Skeletal muscle cell (primary cell): ENCODE measurements at regions not wholly inside any gene's neighbourhood (a gene's known extent, or its start where the extent isn't known, plus 50 kb on each side); places are given as distances from the start of the nearest gene placed in this dataset.
"Not testable (repeated sequence)": the region's sequence is repeated elsewhere in the genome, so short reads cannot be mapped to it uniquely, and the experiment has no call there.

Experiments
- DNase-seq: peaks from one replicate; pipeline ENCODE4 v3.0.0-alpha.2; 2010; ENCODE audit warnings: low read depth
- H3K4me3 ChIP-seq: 2 replicates; pipeline ENCODE4 v1.5.1; 2011; ENCODE audit warnings: low read depth, mild to moderate bottlenecking, control low read depth, low read length, moderate library complexity

DNA sequence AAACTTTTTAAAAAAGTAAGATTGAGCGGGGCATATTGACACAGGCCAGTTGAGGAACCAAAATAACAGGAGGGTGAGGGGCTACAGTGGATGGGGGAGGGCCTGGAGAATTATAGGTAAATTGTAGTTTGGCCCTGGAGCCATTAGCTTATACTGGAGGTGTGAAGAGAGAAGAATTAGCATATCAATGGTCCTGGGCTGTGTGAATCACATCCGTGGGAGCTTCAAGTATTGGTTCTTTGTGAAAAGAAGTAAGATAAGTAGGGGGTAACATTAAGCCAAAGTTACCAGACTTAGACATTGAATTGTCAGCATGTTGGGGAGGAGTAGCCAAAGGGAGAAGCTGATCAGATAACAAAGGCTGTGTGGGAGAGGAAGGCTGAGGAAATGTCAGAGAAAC is 1085.2 kb upstream of the AMELY start:
- no peak for DNase-seq
- H3K4me3 ChIP-seq, result no peak overlapping the region

DNA sequence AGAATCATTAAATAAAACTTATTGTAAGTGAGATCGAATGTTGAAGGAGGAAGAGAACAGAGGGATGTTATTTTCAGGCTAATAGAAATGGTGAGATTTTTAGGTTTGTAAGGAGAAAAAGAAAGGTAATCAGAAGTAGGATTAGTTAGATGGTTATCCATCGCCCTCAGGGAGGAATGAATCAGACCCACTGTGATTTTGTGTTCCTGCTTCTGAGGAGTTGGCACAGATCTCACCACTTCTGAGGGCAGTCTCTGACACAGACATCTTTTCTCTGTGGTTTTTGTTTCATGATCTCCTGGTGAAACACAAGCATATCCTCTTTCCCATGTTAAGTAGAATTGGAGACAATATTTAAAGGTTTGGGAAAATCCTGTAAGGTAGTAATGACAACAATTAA is 1083.2 kb upstream of the AMELY start:
- not testable (repeated sequence) for DNase-seq, H3K4me3 ChIP-seq

DNA sequence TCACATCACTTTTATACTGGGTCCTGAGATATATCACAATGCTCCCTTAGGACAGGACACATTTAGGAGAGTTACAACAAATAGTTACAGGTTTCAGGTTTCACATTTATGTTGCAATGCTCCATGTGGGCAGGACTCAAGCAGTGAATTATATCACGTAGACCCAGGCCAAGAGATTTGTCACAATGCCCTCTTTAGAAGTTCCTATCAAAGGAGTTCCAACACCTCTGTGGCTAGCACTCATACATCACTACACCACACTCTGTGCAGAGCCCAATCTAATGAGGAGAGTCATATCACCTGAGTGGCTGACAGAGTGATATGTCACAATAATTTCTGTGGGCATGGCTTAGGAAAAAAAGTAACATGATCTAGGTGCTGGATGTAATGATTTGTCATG is 1068.2 kb upstream of the AMELY start:
- DNase-seq, result no peak
- no peak overlapping the region for H3K4me3 ChIP-seq

DNA sequence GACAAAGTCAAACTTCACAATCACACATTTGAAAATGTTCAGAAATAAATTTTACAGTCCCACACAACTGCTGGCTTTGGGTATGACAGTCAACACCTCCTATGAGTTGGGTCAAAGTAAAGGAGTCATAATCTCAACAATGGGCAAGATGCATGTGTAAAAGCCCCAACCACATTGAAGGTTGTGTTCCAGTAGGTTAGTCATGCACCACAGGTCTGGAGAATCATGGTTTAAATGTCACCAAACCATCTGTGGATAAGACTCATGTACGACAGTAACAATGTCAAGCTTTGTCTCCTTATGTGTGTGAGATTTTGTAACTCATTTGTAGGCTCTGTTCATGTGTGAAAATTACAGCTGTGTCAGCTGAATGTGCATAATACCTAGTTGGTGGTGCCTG is 1065.7 kb upstream of the AMELY start:
- no peak for DNase-seq
- no peak overlapping the region for H3K4me3 ChIP-seq

DNA sequence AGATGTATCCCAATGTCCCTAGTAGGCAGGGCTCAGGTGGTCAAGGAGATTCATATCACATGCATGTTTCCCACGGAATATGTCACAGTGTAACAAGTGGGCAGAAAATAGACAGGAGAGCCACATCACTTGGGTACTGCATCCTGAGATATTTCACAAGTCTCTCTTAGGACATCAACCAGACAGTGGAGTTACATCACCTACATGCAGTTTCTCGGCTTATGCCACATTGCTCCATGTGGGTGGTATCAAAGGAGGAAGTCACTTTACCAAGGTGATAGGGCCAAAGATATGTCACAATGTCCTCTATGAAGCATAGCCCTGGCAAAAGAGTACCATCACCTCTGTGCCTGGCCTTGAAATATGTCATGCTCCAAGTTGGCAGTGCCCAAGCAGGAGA is 1056.7 kb upstream of the AMELY start:
- DNase-seq, result no peak
- H3K4me3 ChIP-seq, result no peak overlapping the region

DNA sequence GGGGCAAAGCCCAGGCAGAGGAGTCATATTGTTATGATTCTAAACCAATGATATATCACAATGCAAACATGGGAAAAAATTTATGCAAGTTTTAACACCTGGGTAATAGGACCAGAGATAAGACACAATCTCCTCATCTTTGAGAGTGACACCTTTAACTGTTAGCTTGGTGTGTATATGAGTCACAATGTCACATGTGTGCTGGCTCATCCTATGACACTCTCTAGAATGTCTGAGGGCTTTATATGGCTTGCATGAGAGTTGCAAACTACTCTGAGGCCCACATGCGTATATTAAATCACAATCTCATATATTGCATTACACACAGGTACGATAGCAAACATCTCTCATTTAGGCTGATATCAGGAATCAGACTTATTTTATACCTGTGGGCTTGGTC is 1055.4 kb upstream of the AMELY start:
- no peak for DNase-seq
- H3K4me3 ChIP-seq, result no peak overlapping the region

DNA sequence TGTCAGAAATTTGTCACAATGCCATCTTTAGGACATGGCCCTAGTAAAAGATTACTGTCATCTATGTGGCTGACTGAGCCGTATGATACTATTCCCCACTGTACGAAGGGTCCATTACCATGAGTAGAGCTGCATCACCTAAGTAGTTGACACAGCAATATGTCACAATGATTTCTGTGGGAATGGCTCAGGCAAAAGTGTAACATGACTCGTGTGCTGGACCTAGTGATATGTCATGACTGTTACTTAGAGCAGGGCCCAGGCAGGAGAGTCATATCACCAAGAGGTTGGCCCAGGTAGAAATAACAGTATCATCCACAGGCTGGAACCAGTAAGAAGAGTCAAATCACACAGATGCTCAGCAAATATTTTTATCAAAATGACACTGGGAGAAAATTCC is 1051.8 kb upstream of the AMELY start:
- H3K4me3 ChIP-seq, result no peak overlapping the region
- DNase-seq, result no peak

DNA sequence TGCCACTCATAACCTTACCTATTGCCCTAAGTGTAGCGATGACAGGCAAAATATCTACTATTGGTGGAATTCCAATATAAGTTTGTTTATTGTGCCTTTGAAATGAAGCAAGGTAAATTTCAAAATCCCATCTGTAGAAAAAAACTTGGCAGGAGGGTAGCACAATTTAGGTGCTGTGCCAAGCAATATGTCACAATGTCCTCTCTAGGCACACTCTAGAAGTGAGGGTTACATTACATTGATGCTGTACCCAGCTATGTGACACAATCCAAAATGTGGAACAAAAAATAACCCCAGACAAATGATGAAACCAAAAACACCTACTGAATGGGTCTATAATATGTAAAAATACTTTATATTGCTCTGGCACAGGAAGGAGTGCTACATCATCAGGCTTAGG is 1050.8 kb upstream of the AMELY start:
- H3K4me3 ChIP-seq, result no peak overlapping the region
- DNase-seq, result no peak

DNA sequence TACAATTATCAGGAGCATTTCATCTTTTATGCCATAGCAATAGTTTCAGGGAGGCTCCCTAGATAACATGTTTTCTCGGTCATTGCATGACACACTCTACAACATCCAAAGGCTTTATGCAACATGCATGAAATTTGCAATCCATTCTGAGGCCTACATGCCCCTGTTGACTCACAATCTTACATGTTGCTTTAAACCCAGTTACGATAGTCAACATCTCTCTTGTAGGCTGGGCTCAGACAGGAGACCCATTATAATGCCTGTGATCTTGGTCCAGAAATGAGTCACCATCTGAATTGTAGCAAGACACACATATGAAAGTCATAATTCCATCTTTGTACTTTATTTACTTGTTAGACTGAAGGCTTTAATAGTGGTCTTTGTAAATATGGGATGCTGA is 1050.3 kb upstream of the AMELY start:
- no peak overlapping the region for H3K4me3 ChIP-seq
- no peak for DNase-seq

DNA sequence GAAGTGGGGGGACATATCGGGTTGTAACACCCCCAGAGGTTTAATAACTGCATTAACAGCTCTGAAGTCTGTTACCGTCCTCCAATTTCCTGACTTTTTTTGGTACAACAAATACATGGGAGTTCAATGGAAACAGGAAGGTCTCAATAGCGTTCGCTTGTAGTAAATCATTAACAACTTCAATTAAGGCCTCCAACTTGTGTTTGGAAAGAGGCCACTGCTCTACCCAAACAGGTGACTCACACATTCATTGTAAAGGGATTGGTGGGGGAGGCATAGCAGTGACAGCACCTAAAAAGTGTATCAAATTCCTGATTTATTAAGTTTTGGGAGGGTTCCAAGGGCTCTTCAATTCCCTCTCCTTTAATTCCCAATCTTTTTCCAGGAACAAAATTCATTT is 1046.2 kb upstream of the AMELY start:
- no peak for DNase-seq

DNA sequence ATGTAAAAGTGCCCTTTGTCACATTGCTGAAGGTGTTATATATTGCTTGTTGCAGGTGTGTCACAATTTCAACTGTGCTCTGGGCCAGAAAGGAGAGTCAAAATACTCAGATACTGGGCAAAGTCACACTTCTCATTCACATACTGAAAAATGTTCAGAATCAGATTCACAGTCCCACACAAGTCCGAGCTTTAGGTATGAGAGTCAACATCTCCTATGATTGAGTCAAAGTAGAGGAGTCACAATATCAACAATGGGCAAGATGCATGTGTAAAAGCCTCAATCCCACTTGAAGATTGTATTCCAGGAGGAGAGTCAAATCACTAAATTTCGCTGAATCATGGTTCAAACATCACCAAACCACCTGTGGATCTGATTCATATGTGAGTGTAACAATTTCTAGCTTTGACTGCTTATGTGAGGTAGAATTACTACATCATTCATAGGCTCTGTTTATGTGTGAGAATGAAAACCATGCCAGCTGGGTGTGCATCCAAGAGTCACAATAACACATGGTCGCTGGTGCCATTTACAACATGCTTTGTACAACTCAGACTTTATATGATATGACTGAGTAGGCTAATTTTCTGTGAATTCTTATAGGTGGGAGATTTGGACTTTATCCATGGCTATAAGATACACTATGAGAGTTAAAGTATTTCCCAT is 1039.8 kb upstream of the AMELY start:
- DNase-seq, result no peak
- H3K4me3 ChIP-seq, result no peak overlapping the region

More for the DNA sequence above, 1046.2 kb upstream of the AMELY start:
- H3K4me3 ChIP-seq, result no peak overlapping the region

DNA sequence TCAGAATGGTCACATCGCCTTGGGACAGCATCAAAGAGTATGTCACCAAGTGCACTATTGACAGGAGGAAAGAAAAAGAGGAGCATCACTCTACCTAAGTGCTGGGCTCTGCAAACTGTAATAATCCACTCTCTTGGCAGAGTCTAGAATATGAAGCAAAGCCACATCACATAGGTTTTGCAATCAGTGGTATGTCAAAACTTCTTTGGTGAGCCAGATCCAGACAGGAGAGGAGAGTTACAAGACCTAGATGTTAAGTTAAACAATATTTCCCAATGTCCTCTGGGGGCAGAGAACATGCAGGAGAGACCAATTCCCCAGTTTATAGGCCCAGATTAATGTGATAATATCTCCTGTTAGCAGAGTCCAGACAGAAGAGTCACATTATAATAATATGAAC is 1032.6 kb upstream of the AMELY start:
- H3K4me3 ChIP-seq, result no peak overlapping the region
- DNase-seq, result no peak

DNA sequence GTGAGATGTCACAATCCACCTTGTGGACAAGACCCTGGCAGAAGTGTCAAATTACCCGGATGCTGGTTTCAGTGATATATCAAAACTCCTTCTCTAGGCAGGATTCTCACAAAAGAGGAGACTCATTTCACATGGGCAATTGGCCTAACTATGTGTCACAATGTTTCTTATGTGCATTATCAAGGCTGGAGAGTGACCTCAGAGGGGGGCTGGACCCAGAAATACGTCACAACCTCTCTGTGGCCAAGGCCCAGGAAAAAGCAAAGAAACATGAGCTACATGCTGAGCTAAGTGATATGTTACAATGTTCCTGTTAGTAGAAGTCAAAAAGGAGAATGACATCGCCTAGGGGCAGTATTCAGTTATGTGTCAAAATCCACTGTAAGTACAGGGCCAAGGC is 1031.2 kb upstream of the AMELY start:
- DNase-seq, result peak; percentile 60
- H3K4me3 ChIP-seq, result no peak overlapping the region

DNA sequence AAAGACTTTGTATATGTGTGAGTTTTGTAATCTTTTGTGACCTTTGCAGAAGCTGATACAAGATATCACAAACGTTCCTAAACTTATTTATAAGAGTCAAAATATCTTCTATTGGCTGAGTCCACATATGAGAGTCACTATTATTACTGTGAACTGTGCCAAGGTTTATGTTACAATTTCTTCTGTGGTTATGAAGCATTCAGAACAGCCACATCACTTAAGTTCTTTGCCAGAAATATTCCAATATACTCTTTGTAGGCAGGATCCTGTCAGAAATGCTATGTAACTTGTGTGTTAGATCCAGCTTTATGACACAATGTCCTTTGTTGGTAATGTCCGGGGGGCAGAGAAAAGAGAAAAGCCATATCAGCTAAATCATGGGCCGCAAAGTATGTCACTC is 1030.3 kb upstream of the AMELY start:
- H3K4me3 ChIP-seq, result no peak overlapping the region
- no peak for DNase-seq

DNA sequence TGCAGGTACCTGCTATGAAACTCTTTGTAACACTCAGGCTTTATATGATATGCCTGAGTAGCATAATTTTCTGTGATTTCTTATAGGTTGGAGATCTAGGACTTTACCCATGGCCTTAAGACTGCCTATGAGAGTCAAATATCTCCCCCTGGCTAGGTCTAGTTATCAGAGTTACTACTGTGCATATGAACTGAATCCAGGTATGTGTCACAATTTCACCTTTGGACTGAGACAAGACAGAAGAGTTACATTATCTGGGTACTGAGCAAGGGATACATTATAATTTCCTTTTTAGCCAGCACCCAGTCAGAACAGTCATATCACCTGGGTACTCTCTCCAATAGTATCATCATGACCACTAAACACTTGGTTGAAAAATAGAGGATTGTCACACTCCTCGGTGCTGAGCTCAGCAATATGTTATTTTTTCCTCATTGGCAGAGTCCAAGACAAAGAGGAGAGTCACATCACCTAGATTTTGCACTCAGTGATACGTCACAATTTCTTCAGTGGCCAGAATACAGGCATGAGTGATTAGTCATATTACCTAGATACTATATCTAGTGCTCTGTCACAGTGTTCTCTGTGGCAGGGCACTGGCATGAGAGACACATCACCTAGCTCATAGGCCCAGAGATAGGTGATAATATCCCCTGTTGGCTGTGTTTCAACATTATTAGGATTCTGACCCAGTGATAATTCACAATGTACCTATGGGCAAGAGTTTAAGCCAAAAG is 1027.6 kb upstream of the AMELY start:
- DNase-seq, result no peak
- no peak overlapping the region for H3K4me3 ChIP-seq

DNA sequence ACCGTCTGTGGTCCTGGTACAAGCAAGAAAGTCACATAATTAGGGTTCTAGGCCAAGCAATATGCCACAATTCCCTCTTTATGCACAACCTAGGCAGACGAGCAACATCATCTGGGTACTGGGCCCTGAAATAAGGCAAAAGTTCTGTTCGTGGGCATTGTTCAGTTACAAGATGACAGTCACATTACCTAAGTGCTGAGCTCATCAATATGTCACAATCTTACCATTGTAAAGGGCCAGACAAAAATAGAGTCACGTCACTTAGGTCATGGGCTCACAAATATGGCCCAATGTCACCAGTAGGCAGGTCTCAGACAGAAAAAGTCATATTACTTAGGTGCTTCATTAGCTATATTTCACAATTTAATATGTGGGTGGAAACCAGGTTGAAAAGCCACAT is 1025.3 kb upstream of the AMELY start:
- no peak overlapping the region for H3K4me3 ChIP-seq
- DNase-seq, result no peak

DNA sequence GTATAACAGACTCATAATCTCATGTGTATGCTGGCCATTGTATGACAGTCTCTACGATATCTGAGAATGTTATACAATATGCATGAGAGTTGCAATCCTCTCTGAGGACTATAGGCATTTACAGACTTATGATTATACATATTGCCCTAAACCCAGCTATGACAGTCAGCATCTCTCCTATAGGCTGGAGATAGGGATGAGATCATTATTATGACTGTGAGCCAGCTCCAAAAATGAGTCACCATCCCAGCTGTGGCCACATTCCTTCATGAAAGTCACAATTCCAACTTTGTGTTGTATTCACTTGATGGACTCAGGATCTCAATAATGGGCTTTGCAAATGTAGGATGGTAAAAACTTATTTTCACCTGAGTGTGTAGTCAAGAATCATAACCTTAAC is 1024.5 kb upstream of the AMELY start:
- DNase-seq, result peak; percentile 48
- H3K4me3 ChIP-seq, result no peak overlapping the region

DNA sequence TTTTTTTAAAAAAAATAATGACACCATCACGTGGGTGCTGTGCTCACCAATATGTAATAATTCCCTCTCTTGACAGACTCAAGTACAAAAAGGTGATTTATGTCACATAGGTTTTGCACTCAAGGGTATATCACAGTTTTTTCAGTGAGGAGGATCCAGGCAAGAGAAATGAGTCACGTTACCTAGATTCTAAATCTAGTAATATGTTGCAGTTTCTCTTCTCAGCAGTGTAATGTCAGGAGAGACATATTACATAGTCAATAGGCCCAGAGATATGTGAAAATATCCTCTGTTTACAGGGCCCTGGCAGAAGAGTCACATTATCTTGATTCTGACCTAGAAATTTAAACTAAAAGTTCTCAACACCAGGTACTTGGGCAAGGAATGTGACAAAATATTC is 1024.1 kb upstream of the AMELY start:
- H3K4me3 ChIP-seq, result no peak overlapping the region
- no peak for DNase-seq

DNA sequence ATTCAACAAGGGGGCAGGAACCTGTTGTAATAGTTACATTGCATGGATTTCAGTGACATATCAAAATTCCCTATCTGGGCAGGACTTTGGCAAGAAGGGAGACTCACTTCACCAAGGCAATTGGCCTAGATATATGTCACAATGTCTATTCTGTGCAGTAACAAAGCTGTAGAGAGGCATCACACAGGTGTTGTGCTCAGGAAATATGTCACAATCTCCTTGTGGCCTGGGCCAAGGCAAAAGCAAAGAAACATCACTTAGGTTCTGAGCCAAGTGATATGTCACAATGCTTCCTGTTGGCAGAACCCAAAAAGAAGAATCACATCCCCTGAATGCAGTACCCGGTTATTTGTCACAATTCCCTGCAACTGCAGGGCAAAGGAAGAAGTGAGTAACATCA is 1020.9 kb upstream of the AMELY start:
- no peak for DNase-seq
- H3K4me3 ChIP-seq, result no peak overlapping the region

DNA sequence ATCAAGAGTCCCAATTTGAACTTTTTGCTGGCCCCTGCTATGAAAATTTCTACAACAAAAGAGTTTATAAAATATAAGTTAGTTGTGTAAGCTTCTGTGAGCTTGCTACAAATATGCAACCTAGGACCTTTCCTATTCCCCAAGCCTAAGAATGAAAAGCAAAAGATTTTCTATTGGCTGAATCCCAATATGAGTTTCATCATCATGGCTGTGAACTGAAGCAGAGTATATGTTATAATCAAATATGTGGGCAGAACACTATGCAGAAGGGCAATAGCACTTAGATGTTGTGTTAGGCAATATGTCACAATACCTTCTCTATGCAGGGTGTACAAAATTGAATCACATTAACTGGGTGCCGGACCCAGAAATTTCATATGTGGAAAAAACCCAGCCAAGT is 1018.3 kb upstream of the AMELY start:
- no peak overlapping the region for H3K4me3 ChIP-seq
- peak; percentile 49 for DNase-seq

DNA sequence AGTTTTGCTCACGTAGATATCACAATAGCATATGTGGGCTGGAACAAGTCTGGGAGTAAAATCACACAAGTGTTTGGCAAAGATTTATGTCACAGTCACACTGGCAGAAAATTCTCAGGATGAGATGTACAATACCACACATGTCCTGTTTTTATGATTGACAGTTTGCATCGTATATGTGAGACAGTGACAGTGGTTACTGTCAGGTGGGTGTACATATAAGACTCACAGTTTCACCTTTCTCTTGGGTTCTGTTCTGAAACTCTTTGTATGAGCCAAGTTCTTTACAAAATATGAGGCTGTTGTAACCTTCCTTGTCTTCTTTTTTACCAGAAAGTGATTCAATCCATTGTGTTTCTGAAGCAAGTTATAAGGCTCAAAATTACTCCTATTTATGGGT is 1012.5 kb upstream of the AMELY start:
- no peak overlapping the region for H3K4me3 ChIP-seq
- DNase-seq, result no peak
